HEK293 (cell line): ENCODE measurements at regions not wholly inside any gene's neighbourhood (a gene's known extent, or its start where the extent isn't known, plus 50 kb on each side); places are given as distances from the start of the nearest gene placed in this dataset.

Source experiments
- CTCF ChIA-PET: fragments of 350-600 bp; formaldehyde crosslinking; extraction: SDS; loops from one replicate; lab custom pipeline; 2021; ENCODE audit warnings: antibody characterized with exemption; lab: Yijun Ruan, JAX
- POLR2A ChIA-PET: fragments of 300-600 bp; formaldehyde crosslinking; extraction: SDS; loops from one replicate; lab custom pipeline; 2020; ENCODE audit warnings: antibody characterized with exemption, inconsistent platforms; lab: Yijun Ruan, JAX
- H3K27ac ChIP-seq: fragments of 200-500 bp; sonication (Bioruptor generic); 2 replicates; pipeline ENCODE4 v1.5.1; 2014; ENCODE audit warnings: low read depth, low read length, control low read depth, inconsistent platforms; ENCODE audit errors: extremely low read depth
- H3K36me3 ChIP-seq, 2 experiments: fragments of 200-500 bp in 1 of 2; sonication (Bioruptor generic) in 1 of 2; 1 replicate in 1 of 2; 2 replicates in 1 of 2; pipeline ENCODE4 v1.5.1; 2014 to 2017; ENCODE audit warnings: inconsistent platforms in 2 of 2, low read length in 2 of 2; ENCODE audit not compliant: control insufficient read depth in 2 of 2, insufficient read depth in 1 of 2
- H3K4me1 ChIP-seq: fragments of 200-500 bp; sonication (Bioruptor generic); 2 replicates; pipeline ENCODE4 v1.5.1; 2014; ENCODE audit warnings: mild to moderate bottlenecking, low read length, inconsistent platforms; ENCODE audit not compliant: control insufficient read depth, insufficient read depth
- H3K4me3 ChIP-seq: 2 replicates; pipeline ENCODE4 v1.5.1; 2011; ENCODE audit warnings: low read depth, mild to moderate bottlenecking, control low read depth, low read length, moderate library complexity
- H3K9me3 ChIP-seq: fragments of 200-500 bp; sonication (Bioruptor generic); 2 replicates; pipeline ENCODE4 v1.5.1; 2014; ENCODE audit warnings: low read depth, low read length, inconsistent platforms; ENCODE audit not compliant: control insufficient read depth, insufficient read depth
- KLF10 ChIP-seq: fragments of 450-650 bp; IDR thresholded peaks from 2 replicates; pipeline ENCODE4 v1.5.1; 2018; ENCODE audit warnings: missing biosample characterization, mild to moderate bottlenecking, missing genetic modification characterization
- KLF8 ChIP-seq: fragments of 450-650 bp; formaldehyde crosslinking; IDR thresholded peaks from 2 replicates; pipeline ENCODE4 v1.5.1; 2016; ENCODE audit warnings: missing biosample characterization, missing genetic modification characterization
- KLF9 ChIP-seq: fragments of 450-650 bp; formaldehyde crosslinking; IDR thresholded peaks from 2 replicates; pipeline ENCODE4 v1.5.1; 2016; ENCODE audit warnings: missing biosample characterization, missing genetic modification characterization, low read depth
- OSR2 ChIP-seq: fragments of 450-650 bp; formaldehyde crosslinking; IDR thresholded peaks from 2 replicates; pipeline ENCODE4 v1.5.1; 2016; ENCODE audit warnings: missing biosample characterization, missing genetic modification characterization
- REPIN1 ChIP-seq: fragments of 450-650 bp; formaldehyde crosslinking; IDR thresholded peaks from 2 replicates; pipeline ENCODE4 v1.5.1; 2017; ENCODE audit warnings: missing biosample characterization, missing genetic modification characterization, low read depth
- ZBTB1 ChIP-seq: fragments of 450-650 bp; formaldehyde crosslinking; IDR thresholded peaks from 2 replicates; pipeline ENCODE4 v1.5.1; 2016; ENCODE audit warnings: missing biosample characterization, missing genetic modification characterization
- ZBTB7A ChIP-seq: fragments of 450-650 bp; formaldehyde crosslinking; IDR thresholded peaks from 2 replicates; pipeline ENCODE4 v1.5.1; 2016; ENCODE audit warnings: low read depth, missing biosample characterization, missing genetic modification characterization
- ZEB2 ChIP-seq: fragments of 450-650 bp; formaldehyde crosslinking; IDR thresholded peaks from 2 replicates; pipeline ENCODE4 v1.5.1; 2016; ENCODE audit warnings: missing biosample characterization, missing genetic modification characterization
- ZNF10 ChIP-seq: fragments of 450-650 bp; formaldehyde crosslinking; IDR thresholded peaks from 2 replicates; pipeline ENCODE4 v1.5.1; 2017; ENCODE audit warnings: missing biosample characterization, missing genetic modification characterization
- ZNF157 ChIP-seq: fragments of 450-650 bp; formaldehyde crosslinking; IDR thresholded peaks from 2 replicates; pipeline ENCODE4 v1.5.1; 2016; ENCODE audit warnings: missing biosample characterization, missing genetic modification characterization
- ZNF202 ChIP-seq: fragments of 450-650 bp; formaldehyde crosslinking; IDR thresholded peaks from 2 replicates; pipeline ENCODE4 v1.5.1; 2016; ENCODE audit warnings: missing biosample characterization, missing genetic modification characterization, borderline replicate concordance
- ZNF211 ChIP-seq: fragments of 450-650 bp; formaldehyde crosslinking; IDR thresholded peaks from 2 replicates; pipeline ENCODE4 v1.5.1; 2016; ENCODE audit warnings: low read depth, missing biosample characterization, missing genetic modification characterization
- ZNF221 ChIP-seq: fragments of 450-650 bp; formaldehyde crosslinking; IDR thresholded peaks from 2 replicates; pipeline ENCODE4 v1.5.1; 2017; ENCODE audit warnings: missing biosample characterization, missing genetic modification characterization, borderline replicate concordance
- ZNF341 ChIP-seq: fragments of 450-650 bp; formaldehyde crosslinking; IDR thresholded peaks from 2 replicates; pipeline ENCODE4; 2016; ENCODE audit warnings: low read depth, missing biosample characterization, missing genetic modification characterization
- ZNF416 ChIP-seq: fragments of 450-650 bp; formaldehyde crosslinking; IDR thresholded peaks from 2 replicates; pipeline ENCODE4 v1.5.1; 2016; ENCODE audit warnings: missing biosample characterization, missing genetic modification characterization
- ZNF529 ChIP-seq: fragments of 450-650 bp; formaldehyde crosslinking; IDR thresholded peaks from 2 replicates; pipeline ENCODE4 v1.5.1; 2017; ENCODE audit warnings: missing genetic modification characterization, missing biosample characterization; ENCODE audit not compliant: insufficient replicate concordance
- ZSCAN16 ChIP-seq: fragments of 450-650 bp; formaldehyde crosslinking; IDR thresholded peaks from 2 replicates; pipeline ENCODE4 v1.5.1; 2016; ENCODE audit warnings: missing biosample characterization, missing genetic modification characterization
- TF ChIP-seq, protein P1 (sequence below): fragments of 450-650 bp; formaldehyde crosslinking; IDR thresholded peaks from 2 replicates; pipeline ENCODE4 v1.5.1; 2016; ENCODE audit warnings: missing biosample characterization, missing genetic modification characterization
- TF ChIP-seq, protein P2 (sequence below): fragments of 450-650 bp; formaldehyde crosslinking; IDR thresholded peaks from 2 replicates; pipeline ENCODE4 v1.5.1; 2016; ENCODE audit warnings: missing biosample characterization, missing genetic modification characterization
- TF ChIP-seq, protein P3 (sequence below): fragments of 450-650 bp; formaldehyde crosslinking; IDR thresholded peaks from 2 replicates; pipeline ENCODE4 v1.5.1; 2016; ENCODE audit warnings: missing biosample characterization, missing genetic modification characterization
- TF ChIP-seq, protein P4 (sequence below): fragments of 450-650 bp; IDR thresholded peaks from 2 replicates; pipeline ENCODE4 v1.5.1; 2018; ENCODE audit warnings: missing biosample characterization, missing genetic modification characterization
- TF ChIP-seq, protein P5 (sequence below): fragments of 450-650 bp; formaldehyde crosslinking; IDR thresholded peaks from 2 replicates; pipeline ENCODE4 v1.5.1; 2016; ENCODE audit warnings: missing biosample characterization, missing genetic modification characterization
- TF ChIP-seq, protein P6 (sequence below): fragments of 450-650 bp; formaldehyde crosslinking; IDR thresholded peaks from 2 replicates; pipeline ENCODE4 v1.5.1; 2017; ENCODE audit warnings: missing biosample characterization, missing genetic modification characterization

DNA sequence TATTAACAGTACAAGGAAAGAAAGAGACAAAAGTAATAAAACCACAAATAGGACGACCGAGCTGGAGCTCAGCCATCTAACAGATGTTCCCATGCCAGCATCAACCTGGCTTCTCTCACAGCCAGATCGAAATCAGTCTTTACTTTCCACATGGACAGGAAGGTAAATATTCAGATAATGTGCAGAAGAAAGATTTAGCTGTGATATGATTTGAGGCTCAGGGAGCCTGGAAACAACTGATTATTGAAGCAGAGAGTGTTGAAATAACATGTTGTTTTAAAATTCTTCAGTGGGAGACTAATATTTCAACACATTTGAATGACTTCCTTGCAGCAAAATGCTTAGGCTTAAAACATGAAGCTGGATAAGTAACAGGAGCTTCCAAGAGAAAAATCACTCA, 546.8 kb downstream of the ETS1 start (continued):
- TF ChIP-seq ZBTB1 (no peak), ZNF10 (tag by site-specific recombination) (no peak)
- TF ChIP-seq, protein P1, sequence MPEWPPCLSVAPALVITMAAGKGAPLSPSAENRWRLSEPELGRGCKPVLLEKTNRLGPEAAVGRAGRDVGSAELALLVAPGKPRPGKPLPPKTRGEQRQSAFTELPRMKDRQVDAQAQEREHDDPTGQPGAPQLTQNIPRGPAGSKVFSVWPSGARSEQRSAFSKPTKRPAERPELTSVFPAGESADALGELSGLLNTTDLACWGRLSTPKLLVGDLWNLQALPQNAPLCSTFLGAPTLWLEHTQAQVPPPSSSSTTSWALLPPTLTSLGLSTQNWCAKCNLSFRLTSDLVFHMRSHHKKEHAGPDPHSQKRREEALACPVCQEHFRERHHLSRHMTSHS: no peak
- TF ChIP-seq, protein P2, sequence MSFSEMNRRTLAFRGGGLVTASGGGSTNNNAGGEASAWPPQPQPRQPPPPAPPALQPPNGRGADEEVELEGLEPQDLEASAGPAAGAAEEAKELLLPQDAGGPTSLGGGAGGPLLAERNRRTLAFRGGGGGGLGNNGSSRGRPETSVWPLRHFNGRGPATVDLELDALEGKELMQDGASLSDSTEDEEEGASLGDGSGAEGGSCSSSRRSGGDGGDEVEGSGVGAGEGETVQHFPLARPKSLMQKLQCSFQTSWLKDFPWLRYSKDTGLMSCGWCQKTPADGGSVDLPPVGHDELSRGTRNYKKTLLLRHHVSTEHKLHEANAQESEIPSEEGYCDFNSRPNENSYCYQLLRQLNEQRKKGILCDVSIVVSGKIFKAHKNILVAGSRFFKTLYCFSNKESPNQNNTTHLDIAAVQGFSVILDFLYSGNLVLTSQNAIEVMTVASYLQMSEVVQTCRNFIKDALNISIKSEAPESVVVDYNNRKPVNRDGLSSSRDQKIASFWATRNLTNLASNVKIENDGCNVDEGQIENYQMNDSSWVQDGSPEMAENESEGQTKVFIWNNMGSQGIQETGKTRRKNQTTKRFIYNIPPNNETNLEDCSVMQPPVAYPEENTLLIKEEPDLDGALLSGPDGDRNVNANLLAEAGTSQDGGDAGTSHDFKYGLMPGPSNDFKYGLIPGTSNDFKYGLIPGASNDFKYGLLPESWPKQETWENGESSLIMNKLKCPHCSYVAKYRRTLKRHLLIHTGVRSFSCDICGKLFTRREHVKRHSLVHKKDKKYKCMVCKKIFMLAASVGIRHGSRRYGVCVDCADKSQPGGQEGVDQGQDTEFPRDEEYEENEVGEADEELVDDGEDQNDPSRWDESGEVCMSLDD (tag by site-specific recombination): no peak

DNA sequence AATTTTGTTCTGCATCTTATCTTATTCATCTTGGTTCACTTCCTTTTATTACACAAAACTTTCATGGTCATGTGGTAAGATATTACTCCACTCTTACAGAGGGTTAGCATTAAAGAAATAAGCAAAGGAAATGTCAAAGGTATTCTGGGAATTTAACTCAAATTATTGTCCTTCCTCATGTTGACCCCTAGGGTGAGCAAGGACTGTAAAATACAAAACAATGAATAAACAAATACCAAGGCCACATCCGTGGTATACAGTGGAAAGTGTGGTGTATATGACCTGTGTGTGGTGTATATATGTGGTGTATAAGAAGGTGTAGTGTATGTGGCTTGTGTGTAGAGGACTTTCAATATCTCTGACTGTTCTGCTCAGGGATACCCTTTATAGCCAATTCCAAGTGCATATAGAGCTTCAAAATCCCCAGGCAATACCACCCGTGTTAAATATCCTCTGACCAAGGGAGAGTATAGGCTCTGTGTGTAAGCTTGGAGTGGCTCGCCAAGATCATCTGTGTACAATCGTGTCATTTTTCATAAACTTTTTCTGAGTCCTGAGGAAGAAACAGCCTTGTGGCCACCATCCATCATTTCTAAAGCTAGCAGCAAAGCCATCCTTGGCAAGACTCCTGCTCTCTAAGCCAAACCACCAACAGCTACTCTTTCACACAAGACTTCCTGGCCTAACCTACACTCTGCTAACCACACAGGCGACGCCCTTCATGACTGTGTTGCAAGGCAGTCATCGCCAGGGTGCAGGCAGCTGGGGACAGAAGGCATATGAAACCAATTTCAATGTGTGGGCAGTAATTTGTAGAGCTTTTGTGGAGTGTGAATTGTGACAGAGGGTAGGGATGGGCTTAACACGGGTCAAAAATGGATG, 548.0 kb downstream of the ETS1 start:
- POLR2A ChIA-PET: interaction anchor here (1.0 kb wide), 1 partner anchor 22 kb away, joined by 3 read pairs; no protein-coding TSS in a partner anchor
- CTCF ChIA-PET: interaction anchor here (0.6 to 4.1 kb wide), 10 partner anchors 9 to 808 kb away, joined by 3 to 26 read pairs (median 3); no protein-coding TSS in a partner anchor
- no peak overlapping the region for H3K27ac ChIP-seq

DNA sequence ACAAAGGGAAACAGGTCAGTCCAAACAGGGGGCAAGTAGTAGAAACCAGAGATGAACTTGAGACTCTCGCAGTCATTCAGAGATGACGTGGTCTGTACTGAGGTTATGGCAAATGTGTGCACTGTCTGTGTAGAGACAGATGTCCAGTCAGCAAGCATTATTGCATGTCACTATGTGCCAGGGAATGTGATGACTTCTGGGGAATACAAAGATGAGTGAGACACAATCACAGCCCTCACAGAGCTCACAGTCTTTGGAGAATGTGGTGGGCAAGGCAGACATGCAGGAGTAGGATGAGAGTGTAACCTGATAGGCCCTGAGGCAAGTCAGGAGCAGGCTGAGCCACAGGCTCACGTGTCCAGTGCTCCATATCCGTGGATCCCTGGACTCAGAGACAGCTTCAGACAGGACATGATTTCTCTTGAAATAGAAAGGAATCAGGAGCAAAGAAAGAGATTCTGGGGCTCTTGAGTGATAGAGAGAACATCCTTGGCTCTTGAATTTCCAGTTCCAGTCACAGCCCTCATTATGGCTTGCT, 550.7 kb downstream of the ETS1 start:
- no peaks in the 10 kb centered on the region for H3K36me3 ChIP-seq
- no peak overlapping the region for H3K27ac ChIP-seq
- ChIA-PET POLR2A (no interaction called here), CTCF (interaction anchor here (0.7 to 4.1 kb wide), 3 partner anchors 17 to 123 kb away, joined by 3 to 26 read pairs (median 3); no protein-coding TSS in a partner anchor)
- no peak overlapping the region for H3K4me3 ChIP-seq
- H3K4me1 ChIP-seq: no peaks in the 10 kb centered on the region
- no peak for TF ChIP-seq ZNF157 (tag by site-specific recombination)
- TF ChIP-seq ZNF221: no peak
- TF ChIP-seq, protein P3, sequence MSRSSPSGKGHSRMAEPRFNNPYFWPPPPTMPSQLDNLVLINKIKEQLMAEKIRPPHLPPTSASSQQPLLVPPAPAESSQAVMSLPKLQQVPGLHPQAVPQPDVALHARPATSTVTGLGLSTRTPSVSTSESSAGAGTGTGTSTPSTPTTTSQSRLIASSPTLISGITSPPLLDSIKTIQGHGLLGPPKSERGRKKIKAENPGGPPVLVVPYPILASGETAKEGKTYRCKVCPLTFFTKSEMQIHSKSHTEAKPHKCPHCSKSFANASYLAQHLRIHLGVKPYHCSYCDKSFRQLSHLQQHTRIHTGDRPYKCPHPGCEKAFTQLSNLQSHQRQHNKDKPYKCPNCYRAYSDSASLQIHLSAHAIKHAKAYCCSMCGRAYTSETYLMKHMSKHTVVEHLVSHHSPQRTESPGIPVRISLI (tag by site-specific recombination): no peak
- TF ChIP-seq, protein P4, sequence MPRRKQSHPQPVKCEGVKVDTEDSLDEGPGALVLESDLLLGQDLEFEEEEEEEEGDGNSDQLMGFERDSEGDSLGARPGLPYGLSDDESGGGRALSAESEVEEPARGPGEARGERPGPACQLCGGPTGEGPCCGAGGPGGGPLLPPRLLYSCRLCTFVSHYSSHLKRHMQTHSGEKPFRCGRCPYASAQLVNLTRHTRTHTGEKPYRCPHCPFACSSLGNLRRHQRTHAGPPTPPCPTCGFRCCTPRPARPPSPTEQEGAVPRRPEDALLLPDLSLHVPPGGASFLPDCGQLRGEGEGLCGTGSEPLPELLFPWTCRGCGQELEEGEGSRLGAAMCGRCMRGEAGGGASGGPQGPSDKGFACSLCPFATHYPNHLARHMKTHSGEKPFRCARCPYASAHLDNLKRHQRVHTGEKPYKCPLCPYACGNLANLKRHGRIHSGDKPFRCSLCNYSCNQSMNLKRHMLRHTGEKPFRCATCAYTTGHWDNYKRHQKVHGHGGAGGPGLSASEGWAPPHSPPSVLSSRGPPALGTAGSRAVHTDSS (tag by site-specific recombination): no peak
- no peak for TF ChIP-seq KLF9
- TF ChIP-seq ZNF341 (tag by site-specific recombination): no peak
- no peak for TF ChIP-seq ZNF202 (tag by site-specific recombination)
- no peak for TF ChIP-seq ZNF211 (tag by site-specific recombination)
- TF ChIP-seq OSR2 (tag by site-specific recombination): no peak
- TF ChIP-seq KLF10: no peak
- no peak for TF ChIP-seq ZEB2 (tag by site-specific recombination)
- TF ChIP-seq ZSCAN16 (tag by site-specific recombination): no peak
- no peak for TF ChIP-seq KLF8 (tag by site-specific recombination)
- no peaks in the 10 kb centered on the region for H3K9me3 ChIP-seq

More for the DNA sequence above, 548.0 kb downstream of the ETS1 start:
- no peak overlapping the region for H3K4me3 ChIP-seq
- TF ChIP-seq, protein P5, sequence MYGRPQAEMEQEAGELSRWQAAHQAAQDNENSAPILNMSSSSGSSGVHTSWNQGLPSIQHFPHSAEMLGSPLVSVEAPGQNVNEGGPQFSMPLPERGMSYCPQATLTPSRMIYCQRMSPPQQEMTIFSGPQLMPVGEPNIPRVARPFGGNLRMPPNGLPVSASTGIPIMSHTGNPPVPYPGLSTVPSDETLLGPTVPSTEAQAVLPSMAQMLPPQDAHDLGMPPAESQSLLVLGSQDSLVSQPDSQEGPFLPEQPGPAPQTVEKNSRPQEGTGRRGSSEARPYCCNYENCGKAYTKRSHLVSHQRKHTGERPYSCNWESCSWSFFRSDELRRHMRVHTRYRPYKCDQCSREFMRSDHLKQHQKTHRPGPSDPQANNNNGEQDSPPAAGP (tag by site-specific recombination): no peak
- TF ChIP-seq ZNF529 (tag by site-specific recombination) (no peak), ZBTB7A (tag by site-specific recombination) (no peak), ZNF416 (tag by site-specific recombination) (no peak), REPIN1 (tag by site-specific recombination) (no peak)
- TF ChIP-seq, protein P6, sequence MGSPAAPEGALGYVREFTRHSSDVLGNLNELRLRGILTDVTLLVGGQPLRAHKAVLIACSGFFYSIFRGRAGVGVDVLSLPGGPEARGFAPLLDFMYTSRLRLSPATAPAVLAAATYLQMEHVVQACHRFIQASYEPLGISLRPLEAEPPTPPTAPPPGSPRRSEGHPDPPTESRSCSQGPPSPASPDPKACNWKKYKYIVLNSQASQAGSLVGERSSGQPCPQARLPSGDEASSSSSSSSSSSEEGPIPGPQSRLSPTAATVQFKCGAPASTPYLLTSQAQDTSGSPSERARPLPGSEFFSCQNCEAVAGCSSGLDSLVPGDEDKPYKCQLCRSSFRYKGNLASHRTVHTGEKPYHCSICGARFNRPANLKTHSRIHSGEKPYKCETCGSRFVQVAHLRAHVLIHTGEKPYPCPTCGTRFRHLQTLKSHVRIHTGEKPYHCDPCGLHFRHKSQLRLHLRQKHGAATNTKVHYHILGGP (tag by site-specific recombination): no peak
- H3K4me1 ChIP-seq: no peaks in the 10 kb centered on the region
- no peaks in the 10 kb centered on the region for H3K36me3 ChIP-seq
- no peaks in the 10 kb centered on the region for H3K9me3 ChIP-seq
